A172 (cell line): ENCODE measurements at regions not wholly inside any gene's neighbourhood (a gene's known extent, or its start where the extent isn't known, plus 50 kb on each side); places are given as distances from the start of the nearest gene placed in this dataset.
A peak's percentile ranks its signal among the peaks of the same experiment; 100 is the strongest.
"Not testable (repeated sequence)": the region's sequence is repeated elsewhere in the genome, so short reads cannot be mapped to it uniquely, and the experiment has no call there.

Experiments
- DNase-seq: peaks from one replicate; pipeline ENCODE4 v3.0.0-alpha.2; 2015; ENCODE audit warnings: low spot score

DNA sequence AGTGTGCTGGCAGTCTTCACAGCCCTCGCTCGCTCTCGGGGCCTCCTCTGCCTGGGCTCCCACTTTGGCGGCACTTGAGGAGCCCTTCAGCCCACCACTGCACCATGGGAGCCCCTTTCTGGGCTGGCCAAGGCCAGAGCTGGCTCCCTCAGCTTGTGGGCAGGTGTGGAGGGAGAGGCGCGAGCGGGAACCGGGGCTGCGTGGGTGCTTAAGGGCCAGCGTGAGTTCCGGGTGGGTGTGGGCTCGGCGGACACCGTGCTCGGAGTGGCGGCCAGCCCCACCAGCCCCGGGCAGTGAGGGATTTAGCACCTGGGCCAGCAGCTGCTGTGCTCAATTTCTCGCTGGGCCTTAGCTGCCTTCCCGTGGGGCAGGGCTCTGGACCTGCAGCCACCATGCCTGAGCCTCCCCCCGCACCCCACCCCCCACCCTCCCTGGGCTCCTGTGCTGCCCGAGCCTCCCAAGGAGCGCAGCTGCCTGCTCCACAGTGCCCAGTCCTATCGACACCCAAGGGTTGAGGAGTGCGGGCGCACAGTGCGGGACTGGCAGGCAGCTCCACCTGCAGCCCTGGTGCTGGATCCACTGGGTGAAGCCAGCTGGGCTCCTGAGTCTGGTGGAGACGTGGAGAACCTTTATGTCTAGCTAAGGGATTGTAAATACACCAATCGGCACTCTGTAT lies 684.4 kb upstream of the GOLIM4 start:
- not testable (repeated sequence) for DNase-seq

- no peak for DNase-seq
Observed at GRCh38 chr3:168753724-168754123, 658.0 kb upstream of the GOLIM4 start.

- DNase-seq: no peak
Observed at GRCh38 chr3:168752339-168752738, 656.6 kb upstream of the GOLIM4 start.

- DNase-seq: no peak
Observed at GRCh38 chr3:168747697-168748096, 652.0 kb upstream of the GOLIM4 start.

GRCh38 chr3:168738527-168739325 lies 643.0 kb upstream of the GOLIM4 start:
- DNase-seq: no peak

DNA sequence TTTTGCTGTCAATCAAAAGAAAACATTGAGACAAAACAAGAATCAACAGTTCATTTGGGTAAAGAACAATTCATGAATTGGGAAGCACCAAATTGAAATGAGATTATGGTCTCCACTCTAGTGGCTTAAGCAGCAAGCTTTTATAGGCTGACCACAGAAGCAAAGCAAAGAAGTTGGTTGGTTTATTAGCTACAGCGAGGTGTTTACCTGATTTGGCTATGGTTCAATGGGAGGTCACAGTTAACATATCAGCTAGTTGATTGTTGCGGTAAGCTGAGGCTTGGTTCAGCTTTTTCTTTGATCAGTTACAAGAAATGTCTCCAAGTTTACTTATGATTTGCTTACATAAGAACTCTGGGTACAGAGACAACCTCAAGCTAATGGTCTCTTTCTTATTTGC lies 640.5 kb upstream of the GOLIM4 start:
- no peak for DNase-seq

- no peak for DNase-seq
Observed at GRCh38 chr3:168730073-168730472, 634.3 kb upstream of the GOLIM4 start.

GRCh38 chr3:168722091-168722490 lies 626.4 kb upstream of the GOLIM4 start:
- no peak for DNase-seq

GRCh38 chr3:168714609-168715240 lies 619.0 kb upstream of the GOLIM4 start:
- no peak for DNase-seq

GRCh38 chr3:168709073-168709472 lies 613.3 kb upstream of the GOLIM4 start:
- no peak for DNase-seq

- no peak for DNase-seq
Observed at GRCh38 chr3:168707900-168708299, 612.2 kb upstream of the GOLIM4 start.

GRCh38 chr3:168705412-168705811 lies 609.7 kb upstream of the GOLIM4 start:
- DNase-seq: no peak

GRCh38 chr3:168696051-168696450 lies 600.3 kb upstream of the GOLIM4 start:
- DNase-seq: no peak

DNA sequence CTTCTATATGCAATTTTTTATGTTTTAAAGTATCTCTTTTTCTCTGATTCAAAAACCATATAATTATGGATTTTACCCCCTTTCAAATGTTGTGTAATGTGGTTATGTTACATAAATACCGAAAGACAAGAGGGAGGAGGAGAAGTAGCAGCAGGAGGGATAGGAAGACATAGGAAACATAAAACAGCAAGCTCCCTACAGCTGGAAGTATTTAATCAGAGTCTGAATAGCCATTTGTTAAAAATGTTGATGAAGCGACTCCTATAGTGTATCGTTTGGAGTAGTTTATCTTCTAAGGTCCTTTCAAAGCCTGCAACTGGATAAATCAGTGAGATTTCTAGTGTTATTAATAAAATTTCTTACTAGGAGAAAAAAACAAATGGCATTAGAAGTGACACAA lies 598.1 kb upstream of the GOLIM4 start:
- no peak for DNase-seq

DNA sequence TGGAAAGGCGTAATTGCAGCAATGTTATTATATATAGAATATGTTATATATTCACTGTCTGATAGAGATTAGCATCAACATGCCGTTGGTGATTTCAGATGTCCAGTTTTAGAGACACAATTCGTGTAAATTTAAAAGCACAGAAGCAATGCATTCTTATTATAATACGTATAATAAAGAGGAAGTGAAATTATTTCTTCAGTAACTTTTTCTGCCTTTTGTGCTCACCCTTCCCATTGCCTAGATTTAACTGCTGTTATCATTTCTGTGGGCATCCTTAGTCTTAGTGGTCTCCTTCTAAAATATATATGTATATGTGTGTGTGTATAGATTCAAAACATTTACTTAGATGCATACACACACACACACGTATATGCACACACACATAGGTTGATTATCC lies 592.5 kb upstream of the GOLIM4 start:
- no peak for DNase-seq

DNA sequence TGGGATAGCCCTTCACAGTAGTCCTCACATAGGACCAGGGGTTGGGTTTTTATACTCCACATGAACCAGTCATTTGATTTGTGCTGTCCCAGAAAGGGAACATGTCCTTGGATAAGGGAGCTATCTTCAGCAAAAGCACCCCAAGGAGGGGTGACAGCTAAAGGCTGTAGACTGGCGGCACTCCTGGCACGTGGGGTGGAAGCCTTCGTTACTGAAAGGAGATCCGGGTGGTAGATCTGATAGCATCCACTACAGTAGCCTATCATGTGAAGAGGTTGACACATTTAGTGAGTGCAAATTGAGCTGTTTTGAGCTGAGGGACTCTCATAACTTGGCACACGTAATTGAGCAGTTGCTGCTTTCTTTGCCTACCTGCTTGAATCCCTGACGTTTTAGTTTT lies 588.8 kb upstream of the GOLIM4 start:
- no peak for DNase-seq

DNA sequence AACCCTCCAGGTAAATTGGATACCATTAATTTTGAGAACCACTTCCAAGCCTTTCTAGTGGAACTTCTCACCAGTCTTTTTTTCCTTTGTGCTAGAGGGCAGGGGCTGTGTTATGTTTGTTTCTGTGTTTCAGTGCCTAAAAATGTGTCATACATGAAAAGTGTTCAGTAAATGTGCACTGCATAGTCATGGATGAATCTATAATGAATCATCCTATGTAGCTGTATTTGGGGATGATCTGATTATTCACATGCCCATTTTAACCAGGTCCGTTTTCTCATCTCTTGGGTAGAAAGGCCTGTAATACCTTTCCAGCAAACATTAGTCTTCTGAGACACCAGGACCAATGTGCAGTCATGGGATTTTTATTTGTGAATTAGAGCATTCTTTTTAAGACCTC lies 583.0 kb upstream of the GOLIM4 start:
- DNase-seq: no peak

- no peak for DNase-seq
Observed at GRCh38 chr3:168671091-168671490, 575.4 kb upstream of the GOLIM4 start.

- DNase-seq: not testable (repeated sequence)
Observed at GRCh38 chr3:168660879-168661657, 565.3 kb upstream of the GOLIM4 start.

GRCh38 chr3:168659015-168659414 lies 563.3 kb upstream of the GOLIM4 start:
- peak; percentile 21 for DNase-seq

GRCh38 chr3:168655611-168656010 lies 559.9 kb upstream of the GOLIM4 start:
- DNase-seq: no peak

DNA sequence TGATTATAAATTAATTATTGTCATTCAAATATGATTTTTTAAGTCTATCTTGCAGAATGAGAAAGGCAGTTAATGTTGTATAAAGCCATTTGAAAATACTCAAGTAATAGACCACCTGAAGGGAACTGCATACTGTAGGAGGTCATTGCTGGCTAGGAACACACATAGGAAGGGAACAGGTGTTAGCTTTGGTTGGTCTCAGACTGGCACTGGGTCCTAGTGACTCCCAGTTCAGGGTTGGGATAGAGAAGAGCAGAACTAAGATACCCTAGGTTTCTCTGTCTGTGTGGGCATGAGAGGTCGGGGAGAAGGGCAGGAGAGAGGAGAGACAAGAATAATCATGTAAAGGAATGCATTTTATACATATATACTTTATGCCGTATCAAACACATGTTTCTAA lies 559.0 kb upstream of the GOLIM4 start:
- no peak for DNase-seq
